ENCODE measurements at regions not wholly inside any gene's neighbourhood (a gene's known extent, or its start where the extent isn't known, plus 50 kb on each side); places are given as distances from the start of the nearest gene placed in this dataset.

DNA sequence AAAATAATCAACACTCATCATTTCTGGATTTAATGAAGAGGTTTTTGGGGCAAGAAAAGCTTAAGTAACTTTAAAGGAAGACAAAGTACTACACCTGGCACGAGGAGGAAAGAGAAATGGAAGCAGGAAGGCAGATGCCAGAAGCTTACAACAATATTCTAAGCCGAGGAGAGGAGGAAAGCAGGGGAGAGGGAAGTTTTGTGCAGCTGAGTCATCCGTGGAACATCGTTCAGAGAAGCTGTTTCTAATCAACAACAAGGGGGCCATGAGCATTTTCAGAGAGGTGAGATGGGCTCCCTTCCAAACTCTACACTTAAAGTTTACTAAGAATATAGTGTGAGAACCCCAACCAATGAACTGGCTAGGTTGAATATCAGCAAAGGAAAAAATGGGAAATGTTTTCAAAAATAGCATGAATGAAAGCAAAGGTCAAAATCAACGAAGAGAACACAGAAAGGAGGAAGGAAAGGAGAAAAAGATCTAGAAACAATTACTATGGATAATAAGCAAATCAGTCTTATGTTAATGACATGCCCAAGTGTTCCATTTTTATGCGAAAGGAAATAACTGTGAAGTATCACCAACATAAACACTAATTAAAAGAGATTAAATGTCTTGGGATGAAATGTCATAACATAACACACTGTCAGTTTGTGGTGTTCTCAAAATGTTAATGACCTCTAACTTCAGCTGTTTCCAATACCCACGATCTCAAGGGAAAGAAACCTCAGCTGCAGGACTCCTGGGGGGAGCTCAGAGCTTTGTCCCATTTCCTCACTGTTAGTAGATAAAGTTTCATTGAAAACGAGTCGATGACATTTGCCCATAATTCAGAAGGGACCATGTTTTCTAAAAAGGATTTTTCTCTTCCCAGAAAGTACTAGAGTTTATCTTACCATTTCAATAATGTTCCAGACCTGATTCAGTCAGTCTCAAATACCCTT lies 203.4 kb upstream of the STXBP5 start:
- ATAC-seq (no peak), FAIRE-seq (no peak), DNase-seq (ENCODE audit: low read depth, low spot score) (no peak)
- Histone ChIP-seq H4K20me1 (ENCODE audit: control insufficient read depth, insufficient read depth) (0 out of 2 replicates have a peak, but pooled peaks cover 3% of the 10 kb centered on the region), H3K27ac (ENCODE audit: control insufficient read depth, insufficient read depth) (no peak overlapping the region), H3K4me3 (no peak overlapping the region), H3K36me3 (ENCODE audit: control insufficient read depth in 2 of 2, insufficient read depth in 2 of 2, low read length in 1 of 2) (no peaks in the 10 kb centered on the region), H3K27me3 (replicated peaks in 1 of 2; ENCODE audit: control insufficient read depth in 2 of 2, insufficient read depth in 2 of 2, low read length in 1 of 2) (no peaks in the 10 kb centered on the region), H3K4me2 (ENCODE audit: control insufficient read depth, insufficient read depth) (no peak overlapping the region), H3K4me1 (ENCODE audit: control insufficient read depth, insufficient read depth, low read length) (no peaks in the 10 kb centered on the region), H3K9ac (ENCODE audit: control insufficient read depth, insufficient read depth, low read length) (no peak overlapping the region), H3K79me2 (ENCODE audit: control insufficient read depth, insufficient read depth, low read length) (no peaks in the 10 kb centered on the region), H3K9me3 (replicated peaks; ENCODE audit: control insufficient read depth, insufficient read depth, low read length) (no peaks in the 10 kb centered on the region), H2AFZ (ENCODE audit: control insufficient read depth, low read depth, low read length) (no peak overlapping the region)
- intact Hi-C loops (cut with micrococcal nuclease; ENCODE audit: unreplicated experiment): no loop called here
- in situ Hi-C loops (cut with MboI): no loop called here
- BruUV-seq (replicated peaks): no TSS peak
- POLR2A ChIA-PET: interaction anchor here (0.9 kb wide), 1 partner anchor 18 kb away, joined by 3 read pairs; no protein-coding TSS in a partner anchor
- SMC1A ChIA-PET (ENCODE audit: uncharacterized antibody, unreplicated experiment): no interaction called here
- RAD21 ChIA-PET (ENCODE audit: unreplicated experiment): no interaction called here
- CTCF ChIA-PET: no interaction called here
- 11% methylated on average over 9 of the region's 9 CpGs for WGBS (ENCODE audit: insufficient coverage, insufficient replicate concordance, low lambda C conversion rate, missing lambda C conversion rate)
- TF ChIP-seq, protein P1, sequence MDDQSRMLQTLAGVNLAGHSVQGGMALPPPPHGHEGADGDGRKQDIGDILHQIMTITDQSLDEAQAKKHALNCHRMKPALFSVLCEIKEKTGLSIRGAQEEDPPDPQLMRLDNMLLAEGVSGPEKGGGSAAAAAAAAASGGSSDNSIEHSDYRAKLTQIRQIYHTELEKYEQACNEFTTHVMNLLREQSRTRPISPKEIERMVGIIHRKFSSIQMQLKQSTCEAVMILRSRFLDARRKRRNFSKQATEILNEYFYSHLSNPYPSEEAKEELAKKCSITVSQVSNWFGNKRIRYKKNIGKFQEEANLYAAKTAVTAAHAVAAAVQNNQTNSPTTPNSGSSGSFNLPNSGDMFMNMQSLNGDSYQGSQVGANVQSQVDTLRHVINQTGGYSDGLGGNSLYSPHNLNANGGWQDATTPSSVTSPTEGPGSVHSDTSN (IDR thresholded peaks at IDR 0.05; ENCODE audit: insufficient replicate concordance, low read depth, low read length): no peak
- TF ChIP-seq, protein P2, sequence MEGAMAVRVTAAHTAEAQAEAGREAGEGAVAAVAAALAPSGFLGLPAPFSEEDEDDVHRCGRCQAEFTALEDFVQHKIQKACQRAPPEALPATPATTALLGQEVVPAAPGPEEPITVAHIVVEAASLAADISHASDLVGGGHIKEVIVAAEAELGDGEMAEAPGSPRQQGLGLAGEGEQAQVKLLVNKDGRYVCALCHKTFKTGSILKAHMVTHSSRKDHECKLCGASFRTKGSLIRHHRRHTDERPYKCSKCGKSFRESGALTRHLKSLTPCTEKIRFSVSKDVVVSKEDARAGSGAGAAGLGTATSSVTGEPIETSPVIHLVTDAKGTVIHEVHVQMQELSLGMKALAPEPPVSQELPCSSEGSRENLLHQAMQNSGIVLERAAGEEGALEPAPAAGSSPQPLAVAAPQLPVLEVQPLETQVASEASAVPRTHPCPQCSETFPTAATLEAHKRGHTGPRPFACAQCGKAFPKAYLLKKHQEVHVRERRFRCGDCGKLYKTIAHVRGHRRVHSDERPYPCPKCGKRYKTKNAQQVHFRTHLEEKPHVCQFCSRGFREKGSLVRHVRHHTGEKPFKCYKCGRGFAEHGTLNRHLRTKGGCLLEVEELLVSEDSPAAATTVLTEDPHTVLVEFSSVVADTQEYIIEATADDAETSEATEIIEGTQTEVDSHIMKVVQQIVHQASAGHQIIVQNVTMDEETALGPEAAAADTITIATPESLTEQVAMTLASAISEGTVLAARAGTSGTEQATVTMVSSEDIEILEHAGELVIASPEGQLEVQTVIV (IDR thresholded peaks at IDR 0.05; ENCODE audit: borderline replicate concordance, partially characterized antibody): no peak
- TF ChIP-seq BRCA1 (IDR thresholded peaks at IDR 0.05; ENCODE audit: low read depth, low read length): no peak
- no peak for TF ChIP-seq RAD51 (IDR thresholded peaks at IDR 0.05)
- TF ChIP-seq MXI1 (IDR thresholded peaks at IDR 0.05; ENCODE audit: low read depth, low read length): no peak
- TF ChIP-seq TCF12 (IDR thresholded peaks at IDR 0.05; ENCODE audit: low read depth, low read length): no peak
- TF ChIP-seq, protein P3, sequence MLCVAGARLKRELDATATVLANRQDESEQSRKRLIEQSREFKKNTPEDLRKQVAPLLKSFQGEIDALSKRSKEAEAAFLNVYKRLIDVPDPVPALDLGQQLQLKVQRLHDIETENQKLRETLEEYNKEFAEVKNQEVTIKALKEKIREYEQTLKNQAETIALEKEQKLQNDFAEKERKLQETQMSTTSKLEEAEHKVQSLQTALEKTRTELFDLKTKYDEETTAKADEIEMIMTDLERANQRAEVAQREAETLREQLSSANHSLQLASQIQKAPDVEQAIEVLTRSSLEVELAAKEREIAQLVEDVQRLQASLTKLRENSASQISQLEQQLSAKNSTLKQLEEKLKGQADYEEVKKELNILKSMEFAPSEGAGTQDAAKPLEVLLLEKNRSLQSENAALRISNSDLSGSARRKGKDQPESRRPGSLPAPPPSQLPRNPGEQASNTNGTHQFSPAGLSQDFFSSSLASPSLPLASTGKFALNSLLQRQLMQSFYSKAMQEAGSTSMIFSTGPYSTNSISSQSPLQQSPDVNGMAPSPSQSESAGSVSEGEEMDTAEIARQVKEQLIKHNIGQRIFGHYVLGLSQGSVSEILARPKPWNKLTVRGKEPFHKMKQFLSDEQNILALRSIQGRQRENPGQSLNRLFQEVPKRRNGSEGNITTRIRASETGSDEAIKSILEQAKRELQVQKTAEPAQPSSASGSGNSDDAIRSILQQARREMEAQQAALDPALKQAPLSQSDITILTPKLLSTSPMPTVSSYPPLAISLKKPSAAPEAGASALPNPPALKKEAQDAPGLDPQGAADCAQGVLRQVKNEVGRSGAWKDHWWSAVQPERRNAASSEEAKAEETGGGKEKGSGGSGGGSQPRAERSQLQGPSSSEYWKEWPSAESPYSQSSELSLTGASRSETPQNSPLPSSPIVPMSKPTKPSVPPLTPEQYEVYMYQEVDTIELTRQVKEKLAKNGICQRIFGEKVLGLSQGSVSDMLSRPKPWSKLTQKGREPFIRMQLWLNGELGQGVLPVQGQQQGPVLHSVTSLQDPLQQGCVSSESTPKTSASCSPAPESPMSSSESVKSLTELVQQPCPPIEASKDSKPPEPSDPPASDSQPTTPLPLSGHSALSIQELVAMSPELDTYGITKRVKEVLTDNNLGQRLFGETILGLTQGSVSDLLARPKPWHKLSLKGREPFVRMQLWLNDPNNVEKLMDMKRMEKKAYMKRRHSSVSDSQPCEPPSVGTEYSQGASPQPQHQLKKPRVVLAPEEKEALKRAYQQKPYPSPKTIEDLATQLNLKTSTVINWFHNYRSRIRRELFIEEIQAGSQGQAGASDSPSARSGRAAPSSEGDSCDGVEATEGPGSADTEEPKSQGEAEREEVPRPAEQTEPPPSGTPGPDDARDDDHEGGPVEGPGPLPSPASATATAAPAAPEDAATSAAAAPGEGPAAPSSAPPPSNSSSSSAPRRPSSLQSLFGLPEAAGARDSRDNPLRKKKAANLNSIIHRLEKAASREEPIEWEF (IDR thresholded peaks at IDR 0.05; ENCODE audit: insufficient replicate concordance, low read depth, low read length): no peak
- TF ChIP-seq SMC3 (IDR thresholded peaks at IDR 0.05; ENCODE audit: borderline replicate concordance, low read length): no peak
- no peak for TF ChIP-seq SIN3A (IDR thresholded peaks at IDR 0.05; ENCODE audit: low read depth, low read length)
- no peak for TF ChIP-seq JUND (IDR thresholded peaks at IDR 0.05; ENCODE audit: low read depth, low read length)
- TF ChIP-seq ZNF207 (IDR thresholded peaks at IDR 0.05; ENCODE audit: borderline replicate concordance): no peak
- TF ChIP-seq TBL1XR1 (IDR thresholded peaks at IDR 0.05; ENCODE audit: low read depth, low read length): no peak
- TF ChIP-seq ASH2L (IDR thresholded peaks at IDR 0.05; ENCODE audit: borderline replicate concordance, low read depth): no peak
- TF ChIP-seq EP300 (IDR thresholded peaks at IDR 0.05; ENCODE audit: borderline replicate concordance in 1 of 2, control insufficient read depth in 1 of 2, low read depth in 2 of 2, low read length in 2 of 2): no peak

Measured in GM12878 (cell line).